Endothelial cell (in vitro differentiated cells): ENCODE measurements at regions not wholly inside any gene's neighbourhood (a gene's known extent, or its start where the extent isn't known, plus 50 kb on each side); places are given as distances from the start of the nearest gene placed in this dataset.

Source experiments
- DNase-seq: peaks from one replicate; pipeline ENCODE4 v3.0.0; 2021; ENCODE audit warnings: low spot score
- H3K27ac Mint-ChIP-seq: one replicate; pipeline ENCODE4 v1.8.0; 2021; ENCODE audit warnings: mixed read lengths, inconsistent platforms; ENCODE audit not compliant: unreplicated experiment
- H3K27me3 Mint-ChIP-seq: one replicate; pipeline ENCODE4 v1.8.0; 2021; ENCODE audit warnings: mild to moderate bottlenecking, moderate library complexity, mixed read lengths, inconsistent platforms; ENCODE audit not compliant: unreplicated experiment
- H3K36me3 Mint-ChIP-seq: one replicate; pipeline ENCODE4 v1.8.0; 2021; ENCODE audit warnings: mild to moderate bottlenecking, low read depth, mixed read lengths, inconsistent platforms; ENCODE audit not compliant: unreplicated experiment
- H3K4me1 Mint-ChIP-seq: one replicate; pipeline ENCODE4 v1.8.0; 2021; ENCODE audit warnings: mild to moderate bottlenecking, mixed read lengths, inconsistent platforms; ENCODE audit not compliant: unreplicated experiment
- H3K4me3 Mint-ChIP-seq: one replicate; pipeline ENCODE4 v1.8.0; 2021; ENCODE audit warnings: mild to moderate bottlenecking, mixed read lengths, inconsistent platforms; ENCODE audit not compliant: unreplicated experiment
- H3K9me3 Mint-ChIP-seq: one replicate; pipeline ENCODE4 v1.8.0; 2021; ENCODE audit warnings: mixed read lengths, inconsistent platforms; ENCODE audit not compliant: unreplicated experiment
- CTCF ChIP-seq: fragments of 200-600 bp; sonication (generic); IDR thresholded peaks from one replicate; pipeline ENCODE4 v1.5.0; 2021; ENCODE audit warnings: antibody characterized with exemption; ENCODE audit not compliant: unreplicated experiment

GRCh38 chr2:39499336-39499735 lies 62.3 kb upstream of the MAP4K3 start:
- no peak overlapping the region for H3K27ac Mint-ChIP-seq
- TF ChIP-seq CTCF, result no peak

GRCh38 chr2:39501412-39501811 lies 64.3 kb upstream of the MAP4K3 start:
- Mint-ChIP-seq H3K36me3 (no peaks in the 10 kb centered on the region), H3K27ac (no peak overlapping the region), H3K27me3 (peaks cover 2% of the 10 kb centered on the region), H3K9me3 (no peaks in the 10 kb centered on the region), H3K4me1 (peaks cover 11% of the 10 kb centered on the region), H3K4me3 (no peak overlapping the region)
- DNase-seq, result no peak
- TF ChIP-seq CTCF, result no peak

More at GRCh38 chr2:39499336-39499735, 62.3 kb upstream of the MAP4K3 start:
- DNase-seq, result no peak
- no peak overlapping the region for H3K4me3 Mint-ChIP-seq
- no peaks in the 10 kb centered on the region for H3K9me3 Mint-ChIP-seq
- H3K36me3 Mint-ChIP-seq, result no peaks in the 10 kb centered on the region
- peaks cover 11% of the 10 kb centered on the region for H3K4me1 Mint-ChIP-seq
- peaks cover 3% of the 10 kb centered on the region for H3K27me3 Mint-ChIP-seq

GRCh38 chr2:39503277-39503676 lies 66.2 kb upstream of the MAP4K3 start:
- H3K27me3 Mint-ChIP-seq, result peaks cover 4% of the 10 kb centered on the region
- H3K9me3 Mint-ChIP-seq, result no peaks in the 10 kb centered on the region
- H3K36me3 Mint-ChIP-seq, result no peaks in the 10 kb centered on the region
- no peak overlapping the region for H3K4me3 Mint-ChIP-seq
- no peak for DNase-seq
- H3K4me1 Mint-ChIP-seq, result peaks cover 11% of the 10 kb centered on the region
- H3K27ac Mint-ChIP-seq, result no peak overlapping the region
- no peak for TF ChIP-seq CTCF

- no peaks in the 10 kb centered on the region for H3K36me3 Mint-ChIP-seq
- H3K9me3 Mint-ChIP-seq, result no peaks in the 10 kb centered on the region
- peaks cover 18% of the 10 kb centered on the region for H3K4me1 Mint-ChIP-seq
- DNase-seq, result no peak
- peaks cover 3% of the 10 kb centered on the region for H3K27me3 Mint-ChIP-seq
- no peak overlapping the region for H3K4me3 Mint-ChIP-seq
- no peak overlapping the region for H3K27ac Mint-ChIP-seq
- no peak for TF ChIP-seq CTCF
Measured at GRCh38 chr2:39504790-39505335, 67.8 kb upstream of the MAP4K3 start.

GRCh38 chr2:39506215-39506614 lies 69.1 kb upstream of the MAP4K3 start:
- TF ChIP-seq CTCF, result no peak
- peaks cover 3% of the 10 kb centered on the region for H3K27me3 Mint-ChIP-seq
- DNase-seq, result no peak
- H3K4me3 Mint-ChIP-seq, result no peak overlapping the region
- no peaks in the 10 kb centered on the region for H3K9me3 Mint-ChIP-seq
- no peaks in the 10 kb centered on the region for H3K36me3 Mint-ChIP-seq
- H3K4me1 Mint-ChIP-seq, result peaks cover 26% of the 10 kb centered on the region
- H3K27ac Mint-ChIP-seq, result no peak overlapping the region
